A673 (cell line): ENCODE measurements at regions not wholly inside any gene's neighbourhood (a gene's known extent, or its start where the extent isn't known, plus 50 kb on each side); places are given as distances from the start of the nearest gene placed in this dataset.

Experiments
- EZH2 ChIP-seq: fragments of 200-600 bp; sonication (generic); IDR thresholded peaks from 2 replicates; pipeline ENCODE4 v1.6.1; 2017; ENCODE audit warnings: borderline replicate concordance, low read depth, mild to moderate bottlenecking, mixed read lengths, antibody characterized with exemption, low read length; ENCODE audit not compliant: poor library complexity, severe bottlenecking
- TF ChIP-seq, protein P1 (sequence below): fragments of 300-800, 200-600 bp; sonication (generic); conservative IDR thresholded peaks from 2 replicates; pipeline ENCODE4 v1.5.1; 2017; ENCODE audit warnings: low read depth, mild to moderate bottlenecking, antibody characterized with exemption, low read length, moderate library complexity, mixed read lengths

DNA sequence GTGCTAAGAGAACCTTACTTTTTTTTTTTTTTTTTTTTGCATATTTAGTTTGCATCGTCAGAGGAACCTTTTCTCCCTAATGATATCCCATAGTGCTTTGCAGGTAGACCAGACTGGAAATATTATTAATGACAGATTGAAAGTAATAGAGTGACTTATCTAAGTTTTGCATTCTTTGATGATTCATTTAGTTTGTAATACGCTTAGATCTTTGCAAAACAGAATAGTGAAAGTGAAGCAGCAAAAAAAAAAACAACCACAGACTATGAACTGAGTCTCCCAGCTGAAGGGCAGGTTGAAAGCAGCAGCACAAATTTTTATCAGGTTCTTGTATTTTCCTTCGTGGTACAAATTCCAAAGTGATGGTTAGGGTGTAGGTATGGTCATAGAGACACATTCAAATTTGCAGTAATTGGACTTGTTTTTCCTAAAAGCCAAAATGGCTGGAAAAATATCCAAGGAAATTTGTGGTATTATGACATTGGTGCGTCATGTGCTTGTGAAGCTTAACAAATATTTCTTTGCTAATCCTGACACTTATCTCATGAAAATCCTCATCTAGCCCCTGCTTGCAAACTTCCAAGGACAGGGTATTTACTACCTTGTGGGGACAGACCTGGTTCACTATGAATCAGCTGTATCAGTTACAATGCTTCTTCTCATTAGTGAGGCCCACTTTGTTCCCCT lies 81.8 kb upstream of the CREB5 start:
- TF ChIP-seq, protein P1, sequence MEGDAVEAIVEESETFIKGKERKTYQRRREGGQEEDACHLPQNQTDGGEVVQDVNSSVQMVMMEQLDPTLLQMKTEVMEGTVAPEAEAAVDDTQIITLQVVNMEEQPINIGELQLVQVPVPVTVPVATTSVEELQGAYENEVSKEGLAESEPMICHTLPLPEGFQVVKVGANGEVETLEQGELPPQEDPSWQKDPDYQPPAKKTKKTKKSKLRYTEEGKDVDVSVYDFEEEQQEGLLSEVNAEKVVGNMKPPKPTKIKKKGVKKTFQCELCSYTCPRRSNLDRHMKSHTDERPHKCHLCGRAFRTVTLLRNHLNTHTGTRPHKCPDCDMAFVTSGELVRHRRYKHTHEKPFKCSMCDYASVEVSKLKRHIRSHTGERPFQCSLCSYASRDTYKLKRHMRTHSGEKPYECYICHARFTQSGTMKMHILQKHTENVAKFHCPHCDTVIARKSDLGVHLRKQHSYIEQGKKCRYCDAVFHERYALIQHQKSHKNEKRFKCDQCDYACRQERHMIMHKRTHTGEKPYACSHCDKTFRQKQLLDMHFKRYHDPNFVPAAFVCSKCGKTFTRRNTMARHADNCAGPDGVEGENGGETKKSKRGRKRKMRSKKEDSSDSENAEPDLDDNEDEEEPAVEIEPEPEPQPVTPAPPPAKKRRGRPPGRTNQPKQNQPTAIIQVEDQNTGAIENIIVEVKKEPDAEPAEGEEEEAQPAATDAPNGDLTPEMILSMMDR, result no peak
- TF ChIP-seq EZH2, result no peak
